Endothelial cell of umbilical vein (primary cell): ENCODE measurements at regions not wholly inside any gene's neighbourhood (a gene's known extent, or its start where the extent isn't known, plus 50 kb on each side); places are given as distances from the start of the nearest gene placed in this dataset.

Source experiments
- BruUV-seq: library from RNA; stranded (reverse); fragments of 400-500 nt; replicated peaks from 2 replicates; lab custom pipeline; 2021; lab: Mats Ljungman, UMichigan
- CTCF ChIA-PET: fragments of 300-600, 350-600 bp; sonication (Branson Sonifier 250); formaldehyde crosslinking; loops from one replicate; lab custom pipeline; 2021; ENCODE audit warnings: antibody characterized with exemption, inconsistent platforms; lab: Charles Lee
- POLR2A ChIA-PET: fragments of 300-600, 350-600 bp; sonication (Branson Sonifier 250); formaldehyde crosslinking; loops from one replicate; lab custom pipeline; 2021; ENCODE audit warnings: antibody characterized with exemption, inconsistent platforms; lab: Charles Lee
- DNase-seq: peaks from one replicate; pipeline ENCODE4 v3.0.0-alpha.2; 2011; ENCODE audit warnings: low read depth, low spot score
- FAIRE-seq: peaks from 2 replicates; lab custom pipeline; 2011; peaks lifted over from hg19 to GRCh38; lab: Jason Lieb, UNC
- H2AFZ ChIP-seq: 2 replicates; pipeline ENCODE4 v1.6.0; 2012; ENCODE audit warnings: low read depth, low read length, control low read depth, inconsistent platforms
- H3K27ac ChIP-seq: 2 replicates; pipeline ENCODE4 v1.5.1; 2011; ENCODE audit warnings: low read depth, mild to moderate bottlenecking, control low read depth, low read length, moderate library complexity; ENCODE audit not compliant: insufficient read depth
- H3K27me3 ChIP-seq, 2 experiments: 2 replicates each; pipeline versions ENCODE4 v1.6.0 to v1.6.1; 2011; ENCODE audit warnings: low read length in 2 of 2, mixed read lengths in 1 of 2; ENCODE audit not compliant: control insufficient read depth in 2 of 2, insufficient read depth in 2 of 2
- H3K36me3 ChIP-seq, 2 experiments: 2 replicates in 1 of 2; 3 replicates in 1 of 2; pipeline ENCODE4 v1.5.1; 2011; ENCODE audit warnings: low read length in 2 of 2, mild to moderate bottlenecking in 1 of 2, moderate library complexity in 1 of 2; ENCODE audit not compliant: control insufficient read depth in 2 of 2, insufficient read depth in 2 of 2; ENCODE audit errors: extremely low read depth in 1 of 2
- H3K4me1 ChIP-seq: 3 replicates; pipeline ENCODE4 v1.5.1; 2011; ENCODE audit warnings: mild to moderate bottlenecking, low read length; ENCODE audit not compliant: control insufficient read depth, insufficient read depth; ENCODE audit errors: extremely low read depth
- H3K4me2 ChIP-seq: 2 replicates; pipeline ENCODE4 v1.6.1; 2011; ENCODE audit warnings: low read length, control low read depth, mixed read lengths; ENCODE audit not compliant: insufficient read depth
- H3K4me3 ChIP-seq, 3 experiments: fragments of 200-600 bp in 1 of 3; sonication (generic), shearing (Covaris generic) in 1 of 3; replicated peaks in 1 of 3; 2 replicates each; pipeline ENCODE4 v1.5.1; 2011 to 2016; ENCODE audit warnings: control low read depth in 3 of 3, low read length in 3 of 3, mild to moderate bottlenecking in 2 of 3, inconsistent platforms in 1 of 3, low read depth in 1 of 3, moderate library complexity in 1 of 3; ENCODE audit not compliant: insufficient read depth in 1 of 3
- H3K79me2 ChIP-seq: 2 replicates; pipeline ENCODE4 v1.6.0; 2012; ENCODE audit warnings: low read length, inconsistent platforms; ENCODE audit not compliant: control insufficient read depth, insufficient read depth
- H3K9ac ChIP-seq: replicated peaks from 2 replicates; pipeline ENCODE3; 2011; ENCODE audit warnings: low read length, control low read depth; ENCODE audit not compliant: insufficient read depth; ENCODE audit errors: extremely low read depth
- H3K9me1 ChIP-seq: replicated peaks from 3 replicates; pipeline ENCODE4 v1.6.0; 2011; ENCODE audit warnings: mild to moderate bottlenecking, low read length; ENCODE audit not compliant: control insufficient read depth, insufficient read depth; ENCODE audit errors: extremely low read depth
- H3K9me3 ChIP-seq: replicated peaks from 2 replicates; pipeline ENCODE4 v1.5.1; 2012; ENCODE audit warnings: low read length, inconsistent platforms; ENCODE audit not compliant: control insufficient read depth, insufficient read depth
- H4K20me1 ChIP-seq: replicated peaks from 2 replicates; pipeline ENCODE3; 2011; ENCODE audit warnings: mild to moderate bottlenecking, low read length; ENCODE audit not compliant: control insufficient read depth, insufficient read depth; ENCODE audit errors: extremely low read depth
- GATA2 ChIP-seq: IDR thresholded peaks from 2 replicates; pipeline ENCODE4 v1.7.0; 2011; ENCODE audit warnings: low read depth, mild to moderate bottlenecking, moderate library complexity, mixed read lengths, low read length; ENCODE audit not compliant: insufficient read length, insufficient read depth
- JUN ChIP-seq: IDR thresholded peaks from 2 replicates; pipeline ENCODE4 v1.6.1; 2011; ENCODE audit warnings: borderline replicate concordance, low read depth; ENCODE audit not compliant: insufficient read length, insufficient read depth
- MYC ChIP-seq: IDR thresholded peaks from one replicate; pipeline ENCODE4 v1.6.1; 2011; ENCODE audit warnings: mild to moderate bottlenecking, low read depth, low read length
- dilution Hi-C: fragments of 300-500 bp; cut with MboI; formaldehyde crosslinking; loops from one replicate; pipeline ENCODE4 v1.15.0; 2019; ENCODE audit warnings: low sequenced_read_pairs; ENCODE audit not compliant: extremely low pct_ligation_motif_present
- intact Hi-C: fragments of 100-400 bp; cut with micrococcal nuclease; formaldehyde crosslinking; loops from one replicate; pipeline ENCODE4 v1.10.0; 2022
- TF ChIP-seq, protein P1 (sequence below): IDR thresholded peaks from 2 replicates; pipeline ENCODE4 v1.6.1; 2011; ENCODE audit not compliant: insufficient read depth, insufficient read length
- TF ChIP-seq, protein P2 (sequence below), 2 donors: IDR thresholded peaks; 1 replicate in 1 of 2; 2 replicates in 1 of 2; pipeline ENCODE4 v1.5.1; 2011; ENCODE audit warnings: low read length in 2 of 2, mild to moderate bottlenecking in 2 of 2, moderate library complexity in 2 of 2, control low read depth in 1 of 2, inconsistent platforms in 1 of 2, low read depth in 1 of 2; ENCODE audit not compliant: insufficient read depth in 1 of 2; ENCODE audit errors: extremely low read depth in 1 of 2

DNA sequence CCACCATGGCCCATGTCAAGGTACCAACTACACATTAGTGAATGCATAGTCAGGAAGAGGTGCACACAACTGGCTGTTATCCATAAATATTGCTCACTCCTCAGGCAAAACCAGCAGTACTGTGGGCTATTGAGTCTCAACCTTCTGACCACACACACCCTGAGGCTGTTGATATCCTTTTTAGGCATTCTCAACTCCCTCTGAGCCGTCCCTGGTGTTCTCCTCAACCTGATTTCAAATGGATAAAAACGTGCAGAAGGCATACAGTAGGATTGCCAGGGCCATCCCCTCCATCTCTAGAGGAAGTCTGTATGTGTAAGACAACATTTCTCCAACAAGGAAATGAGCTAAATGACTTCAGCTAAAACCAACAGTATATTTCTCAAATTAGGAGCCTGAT, 98.7 kb upstream of the KLHL13 start:
- H3K9me1 ChIP-seq: no peaks in the 10 kb centered on the region
- BruUV-seq: no TSS peak
- peaks cover 22% of the 10 kb centered on the region for H3K4me1 ChIP-seq
- dilution Hi-C loops: no loop called here
- intact Hi-C loops: loop anchor here (5.0 kb wide), 2 partner anchors 33 to 142 kb away; no protein-coding TSS in a partner anchor
- FAIRE-seq (peak; percentile 94), DNase-seq (peak; percentile 82)
- H3K4me3 ChIP-seq: peak overlapping the region in 1 of 3 experiments; percentile 12
- TF ChIP-seq, protein P1, sequence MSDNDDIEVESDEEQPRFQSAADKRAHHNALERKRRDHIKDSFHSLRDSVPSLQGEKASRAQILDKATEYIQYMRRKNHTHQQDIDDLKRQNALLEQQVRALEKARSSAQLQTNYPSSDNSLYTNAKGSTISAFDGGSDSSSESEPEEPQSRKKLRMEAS: no peak
- TF ChIP-seq MYC (no peak), GATA2 (peak; percentile 76), JUN (no peak)
- TF ChIP-seq, protein P2, sequence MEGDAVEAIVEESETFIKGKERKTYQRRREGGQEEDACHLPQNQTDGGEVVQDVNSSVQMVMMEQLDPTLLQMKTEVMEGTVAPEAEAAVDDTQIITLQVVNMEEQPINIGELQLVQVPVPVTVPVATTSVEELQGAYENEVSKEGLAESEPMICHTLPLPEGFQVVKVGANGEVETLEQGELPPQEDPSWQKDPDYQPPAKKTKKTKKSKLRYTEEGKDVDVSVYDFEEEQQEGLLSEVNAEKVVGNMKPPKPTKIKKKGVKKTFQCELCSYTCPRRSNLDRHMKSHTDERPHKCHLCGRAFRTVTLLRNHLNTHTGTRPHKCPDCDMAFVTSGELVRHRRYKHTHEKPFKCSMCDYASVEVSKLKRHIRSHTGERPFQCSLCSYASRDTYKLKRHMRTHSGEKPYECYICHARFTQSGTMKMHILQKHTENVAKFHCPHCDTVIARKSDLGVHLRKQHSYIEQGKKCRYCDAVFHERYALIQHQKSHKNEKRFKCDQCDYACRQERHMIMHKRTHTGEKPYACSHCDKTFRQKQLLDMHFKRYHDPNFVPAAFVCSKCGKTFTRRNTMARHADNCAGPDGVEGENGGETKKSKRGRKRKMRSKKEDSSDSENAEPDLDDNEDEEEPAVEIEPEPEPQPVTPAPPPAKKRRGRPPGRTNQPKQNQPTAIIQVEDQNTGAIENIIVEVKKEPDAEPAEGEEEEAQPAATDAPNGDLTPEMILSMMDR (IDR thresholded peaks at IDR 0.05; ENCODE audit: extremely low read depth in 1 of 2, insufficient read depth in 1 of 2, low read depth in 1 of 2, low read length in 2 of 2): no peak
- POLR2A ChIA-PET: no interaction called here
- H3K4me2 ChIP-seq: peak overlapping the region; percentile 52
- peak overlapping the region; percentile 98 for H3K27ac ChIP-seq
- no peaks in the 10 kb centered on the region for H3K27me3 ChIP-seq
- H3K79me2 ChIP-seq: no peaks in the 10 kb centered on the region
- H2AFZ ChIP-seq: peak overlapping the region; percentile 81
- peak overlapping the region; percentile 63 for H3K9ac ChIP-seq
- CTCF ChIA-PET: interaction anchor here (1.5 kb wide), 1 partner anchor 10 kb away, joined by 4 read pairs; no protein-coding TSS in a partner anchor
- H3K36me3 ChIP-seq: no peaks in the 10 kb centered on the region
- H4K20me1 ChIP-seq: no peaks in the 10 kb centered on the region
- H3K9me3 ChIP-seq: no peaks in the 10 kb centered on the region
